ENCODE measurements at regions not wholly inside any gene's neighbourhood (a gene's known extent, or its start where the extent isn't known, plus 50 kb on each side); places are given as distances from the start of the nearest gene placed in this dataset.

DNA sequence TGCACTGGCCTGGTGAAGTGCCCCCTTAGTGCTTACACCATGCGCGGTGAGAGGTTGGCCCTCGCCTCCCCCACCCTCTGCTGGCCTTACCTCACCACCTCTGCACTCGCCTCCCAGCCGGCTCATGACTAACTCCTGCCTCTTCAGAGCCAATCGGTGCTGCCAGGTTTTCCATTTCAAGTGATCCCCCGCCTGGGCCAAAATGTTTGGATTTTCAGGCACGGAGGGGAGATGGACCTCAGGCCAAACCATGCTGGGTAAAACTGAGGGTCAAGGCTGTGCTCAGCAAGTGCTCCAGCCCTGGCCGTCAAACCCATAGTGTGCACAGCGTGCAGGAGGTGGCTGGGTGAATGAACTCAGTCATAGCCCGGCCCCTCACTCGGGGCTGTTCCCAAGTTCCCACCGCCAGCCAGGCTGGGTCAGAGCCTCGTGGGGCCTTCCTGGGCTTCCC is 175.4 kb downstream of the SEC14L1 start:
- TF ChIP-seq ZBTB7A (IDR thresholded peaks at IDR 0.05; ENCODE audit: low read depth): no peak
- TF ChIP-seq, protein P1, sequence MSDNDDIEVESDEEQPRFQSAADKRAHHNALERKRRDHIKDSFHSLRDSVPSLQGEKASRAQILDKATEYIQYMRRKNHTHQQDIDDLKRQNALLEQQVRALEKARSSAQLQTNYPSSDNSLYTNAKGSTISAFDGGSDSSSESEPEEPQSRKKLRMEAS (IDR thresholded peaks at IDR 0.05): no peak
- TF ChIP-seq CEBPB (IDR thresholded peaks at IDR 0.05): no peak
- no peak for TF ChIP-seq TCF12 (IDR thresholded peaks at IDR 0.05; ENCODE audit: low read depth)
- TF ChIP-seq TEAD4 (IDR thresholded peaks at IDR 0.05): no peak
- no peak for TF ChIP-seq CREB1 (IDR thresholded peaks at IDR 0.05; ENCODE audit: low read depth)
- TF ChIP-seq NFIC (IDR thresholded peaks at IDR 0.05): no peak
- TF ChIP-seq, protein P2, sequence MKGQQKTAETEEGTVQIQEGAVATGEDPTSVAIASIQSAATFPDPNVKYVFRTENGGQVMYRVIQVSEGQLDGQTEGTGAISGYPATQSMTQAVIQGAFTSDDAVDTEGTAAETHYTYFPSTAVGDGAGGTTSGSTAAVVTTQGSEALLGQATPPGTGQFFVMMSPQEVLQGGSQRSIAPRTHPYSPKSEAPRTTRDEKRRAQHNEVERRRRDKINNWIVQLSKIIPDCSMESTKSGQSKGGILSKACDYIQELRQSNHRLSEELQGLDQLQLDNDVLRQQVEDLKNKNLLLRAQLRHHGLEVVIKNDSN (IDR thresholded peaks at IDR 0.05): no peak
- TF ChIP-seq EP300 (IDR thresholded peaks at IDR 0.05; ENCODE audit: borderline replicate concordance): no peak
- TF ChIP-seq TAF1 (IDR thresholded peaks at IDR 0.05; ENCODE audit: low read depth): no peak
- TF ChIP-seq EGR1 (IDR thresholded peaks at IDR 0.05): no peak
- no peak for TF ChIP-seq YY1 (IDR thresholded peaks at IDR 0.05; ENCODE audit: low read depth)

DNA sequence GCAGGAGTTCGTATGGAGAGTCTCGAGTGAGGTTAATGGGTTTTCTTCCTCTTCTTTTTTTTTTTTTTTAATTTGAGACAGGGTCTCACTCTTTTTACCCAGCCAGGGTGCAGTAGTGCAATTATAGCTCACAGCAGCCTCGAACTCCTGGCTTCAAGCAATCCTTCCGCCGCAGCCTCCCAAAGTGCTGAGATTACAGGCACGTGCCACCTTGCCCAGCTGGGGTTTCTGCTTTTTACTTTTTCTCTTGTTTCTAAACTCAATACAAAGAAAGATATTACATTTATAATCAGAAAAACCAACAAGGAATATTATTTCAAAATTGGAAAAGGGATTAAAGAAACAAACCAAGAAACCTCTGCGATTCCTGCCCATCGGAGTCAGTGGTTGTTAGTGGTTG is 175.9 kb downstream of the SEC14L1 start:
- TF ChIP-seq EP300 (IDR thresholded peaks at IDR 0.05; ENCODE audit: borderline replicate concordance): no peak
- no peak for TF ChIP-seq TCF12 (IDR thresholded peaks at IDR 0.05; ENCODE audit: low read depth)
- no peak for TF ChIP-seq TAF1 (IDR thresholded peaks at IDR 0.05; ENCODE audit: low read depth)
- TF ChIP-seq RAD21 (IDR thresholded peaks at IDR 0.05; ENCODE audit: low read depth): no peak
- TF ChIP-seq NFIC (IDR thresholded peaks at IDR 0.05): no peak
- TF ChIP-seq, protein P1 (IDR thresholded peaks at IDR 0.05): no peak
- no peak for TF ChIP-seq YY1 (IDR thresholded peaks at IDR 0.05; ENCODE audit: low read depth)
- TF ChIP-seq CEBPB (IDR thresholded peaks at IDR 0.05): no peak
- TF ChIP-seq ZBTB7A (IDR thresholded peaks at IDR 0.05; ENCODE audit: low read depth): no peak
- TF ChIP-seq, protein P3, sequence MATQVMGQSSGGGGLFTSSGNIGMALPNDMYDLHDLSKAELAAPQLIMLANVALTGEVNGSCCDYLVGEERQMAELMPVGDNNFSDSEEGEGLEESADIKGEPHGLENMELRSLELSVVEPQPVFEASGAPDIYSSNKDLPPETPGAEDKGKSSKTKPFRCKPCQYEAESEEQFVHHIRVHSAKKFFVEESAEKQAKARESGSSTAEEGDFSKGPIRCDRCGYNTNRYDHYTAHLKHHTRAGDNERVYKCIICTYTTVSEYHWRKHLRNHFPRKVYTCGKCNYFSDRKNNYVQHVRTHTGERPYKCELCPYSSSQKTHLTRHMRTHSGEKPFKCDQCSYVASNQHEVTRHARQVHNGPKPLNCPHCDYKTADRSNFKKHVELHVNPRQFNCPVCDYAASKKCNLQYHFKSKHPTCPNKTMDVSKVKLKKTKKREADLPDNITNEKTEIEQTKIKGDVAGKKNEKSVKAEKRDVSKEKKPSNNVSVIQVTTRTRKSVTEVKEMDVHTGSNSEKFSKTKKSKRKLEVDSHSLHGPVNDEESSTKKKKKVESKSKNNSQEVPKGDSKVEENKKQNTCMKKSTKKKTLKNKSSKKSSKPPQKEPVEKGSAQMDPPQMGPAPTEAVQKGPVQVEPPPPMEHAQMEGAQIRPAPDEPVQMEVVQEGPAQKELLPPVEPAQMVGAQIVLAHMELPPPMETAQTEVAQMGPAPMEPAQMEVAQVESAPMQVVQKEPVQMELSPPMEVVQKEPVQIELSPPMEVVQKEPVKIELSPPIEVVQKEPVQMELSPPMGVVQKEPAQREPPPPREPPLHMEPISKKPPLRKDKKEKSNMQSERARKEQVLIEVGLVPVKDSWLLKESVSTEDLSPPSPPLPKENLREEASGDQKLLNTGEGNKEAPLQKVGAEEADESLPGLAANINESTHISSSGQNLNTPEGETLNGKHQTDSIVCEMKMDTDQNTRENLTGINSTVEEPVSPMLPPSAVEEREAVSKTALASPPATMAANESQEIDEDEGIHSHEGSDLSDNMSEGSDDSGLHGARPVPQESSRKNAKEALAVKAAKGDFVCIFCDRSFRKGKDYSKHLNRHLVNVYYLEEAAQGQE (IDR thresholded peaks at IDR 0.05; ENCODE audit: low read depth): no peak
- TF ChIP-seq, protein P2 (IDR thresholded peaks at IDR 0.05): no peak
- no peak for TF ChIP-seq EGR1 (IDR thresholded peaks at IDR 0.05)
- no peak for TF ChIP-seq FOXM1 (IDR thresholded peaks at IDR 0.05; ENCODE audit: borderline replicate concordance, low read depth)
- TF ChIP-seq TEAD4 (IDR thresholded peaks at IDR 0.05): no peak
- no peak for TF ChIP-seq CREB1 (IDR thresholded peaks at IDR 0.05; ENCODE audit: low read depth)

DNA sequence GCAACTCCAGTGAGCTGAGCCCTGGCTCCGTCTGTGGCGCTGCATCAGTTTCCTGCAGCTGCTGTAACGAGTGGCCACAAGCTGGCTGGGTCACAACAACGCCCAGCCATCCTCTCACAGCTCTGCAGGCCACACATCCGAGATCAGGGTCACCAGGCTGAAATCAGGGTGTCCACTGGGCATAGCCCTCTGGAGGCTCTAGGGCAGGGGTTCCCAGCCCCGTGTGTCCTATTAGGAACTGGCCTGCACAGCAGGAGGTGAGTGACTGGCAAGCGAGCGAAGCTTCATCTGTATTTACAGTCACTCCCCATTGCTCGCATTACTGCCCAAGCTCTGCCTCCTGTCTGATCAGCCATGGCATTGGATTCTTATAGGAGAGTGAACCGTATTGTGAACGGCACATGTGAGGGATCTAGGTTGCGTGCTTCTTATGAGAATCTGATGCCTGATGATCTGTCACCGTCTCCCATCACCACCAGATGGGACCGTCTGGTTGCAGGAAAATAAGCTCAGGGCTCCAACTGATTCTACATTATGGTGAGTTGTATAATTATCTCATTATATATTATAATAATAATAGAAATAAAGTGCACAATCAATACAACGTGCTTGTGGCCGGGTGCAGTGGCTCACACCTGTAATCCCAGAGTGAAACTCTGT is 176.5 kb downstream of the SEC14L1 start:
- TF ChIP-seq, protein P3 (IDR thresholded peaks at IDR 0.05; ENCODE audit: low read depth): no peak
- TF ChIP-seq TEAD4 (IDR thresholded peaks at IDR 0.05) (no peak), EP300 (IDR thresholded peaks at IDR 0.05; ENCODE audit: borderline replicate concordance) (no peak), FOXM1 (IDR thresholded peaks at IDR 0.05; ENCODE audit: borderline replicate concordance, low read depth) (no peak), CEBPB (IDR thresholded peaks at IDR 0.05) (no peak), TAF1 (IDR thresholded peaks at IDR 0.05; ENCODE audit: low read depth) (no peak), RAD21 (IDR thresholded peaks at IDR 0.05; ENCODE audit: low read depth) (no peak), CREB1 (IDR thresholded peaks at IDR 0.05; ENCODE audit: low read depth) (no peak), TCF12 (IDR thresholded peaks at IDR 0.05; ENCODE audit: low read depth) (no peak), NFIC (IDR thresholded peaks at IDR 0.05) (no peak), EGR1 (IDR thresholded peaks at IDR 0.05) (no peak), ZBTB7A (IDR thresholded peaks at IDR 0.05; ENCODE audit: low read depth) (no peak), YY1 (IDR thresholded peaks at IDR 0.05; ENCODE audit: low read depth) (no peak)
- TF ChIP-seq, protein P2 (IDR thresholded peaks at IDR 0.05): no peak
- TF ChIP-seq, protein P1 (IDR thresholded peaks at IDR 0.05): no peak

DNA sequence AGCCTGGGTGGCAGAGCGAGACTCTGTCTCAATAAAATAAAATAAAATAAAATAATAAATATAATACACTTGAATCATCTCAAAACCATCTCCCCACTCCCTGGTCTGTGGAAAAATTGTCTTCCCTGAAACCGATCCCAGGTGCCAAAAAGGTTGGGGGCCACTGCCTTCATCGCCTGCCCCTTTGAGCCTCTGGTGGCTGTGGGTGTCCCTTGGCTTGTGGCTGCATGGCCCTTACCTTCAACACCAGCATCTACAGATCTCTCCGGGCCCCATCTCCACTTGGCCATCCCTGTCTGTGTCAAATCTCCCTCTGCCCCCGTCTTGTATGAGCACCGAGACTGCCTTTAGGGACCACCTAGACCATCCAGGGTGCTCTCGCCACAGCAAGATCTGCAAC is 177.3 kb downstream of the SEC14L1 start:
- TF ChIP-seq NFIC (IDR thresholded peaks at IDR 0.05) (no peak), RAD21 (IDR thresholded peaks at IDR 0.05; ENCODE audit: low read depth) (no peak)

Data from Ishikawa (cell line).